ENCODE measurements at regions not wholly inside any gene's neighbourhood (a gene's known extent, or its start where the extent isn't known, plus 50 kb on each side); places are given as distances from the start of the nearest gene placed in this dataset.

DNA sequence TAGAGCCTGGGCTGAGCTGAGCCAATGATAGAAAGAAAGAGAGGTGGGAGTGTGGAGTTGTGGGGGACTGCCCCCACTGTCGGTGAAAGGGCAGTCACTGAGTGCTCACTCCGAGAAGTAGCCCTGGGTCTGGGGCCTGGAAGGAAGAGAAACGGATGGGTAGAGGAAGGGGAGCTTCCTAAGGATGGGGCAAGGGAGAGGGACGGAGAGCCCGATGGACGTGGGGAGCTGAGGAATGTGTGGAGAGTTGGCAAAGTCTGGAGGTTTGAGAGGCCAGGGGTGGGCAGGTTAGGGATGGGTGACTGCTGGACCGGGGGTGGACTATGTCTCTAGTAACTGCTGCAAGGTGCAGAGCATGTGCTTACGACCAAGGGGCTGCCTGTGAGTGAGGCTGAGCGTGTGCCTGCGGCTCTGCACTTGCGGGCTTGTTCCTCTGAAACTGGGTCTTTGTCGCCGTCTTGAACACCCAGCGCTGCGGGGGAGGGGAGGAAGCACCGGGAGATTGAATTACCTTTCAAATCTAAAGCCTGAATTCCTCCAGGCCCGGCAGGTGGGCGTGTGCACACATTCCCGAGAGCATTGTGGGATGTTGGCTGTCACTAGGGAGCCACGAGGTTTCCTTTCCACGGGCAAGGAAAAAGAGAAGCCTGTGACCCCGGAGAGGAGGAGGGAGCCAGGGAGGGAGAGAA, 76.4 kb upstream of the ARAP3 start:
- TF ChIP-seq EP300 (IDR thresholded peaks at IDR 0.05; ENCODE audit: borderline replicate concordance) (no peak), TEAD4 (IDR thresholded peaks at IDR 0.05) (peak; percentile 57)
- TF ChIP-seq, protein P1, sequence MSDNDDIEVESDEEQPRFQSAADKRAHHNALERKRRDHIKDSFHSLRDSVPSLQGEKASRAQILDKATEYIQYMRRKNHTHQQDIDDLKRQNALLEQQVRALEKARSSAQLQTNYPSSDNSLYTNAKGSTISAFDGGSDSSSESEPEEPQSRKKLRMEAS (IDR thresholded peaks at IDR 0.05), result peak; percentile 68

Measured in Ishikawa (cell line).